GM03348 (cell line): ENCODE measurements at regions not wholly inside any gene's neighbourhood (a gene's known extent, or its start where the extent isn't known, plus 50 kb on each side); places are given as distances from the start of the nearest gene placed in this dataset.

Source experiments
- DNase-seq: peaks from one replicate; pipeline ENCODE4 v3.0.0; 2012; ENCODE audit warnings: low spot score

DNA sequence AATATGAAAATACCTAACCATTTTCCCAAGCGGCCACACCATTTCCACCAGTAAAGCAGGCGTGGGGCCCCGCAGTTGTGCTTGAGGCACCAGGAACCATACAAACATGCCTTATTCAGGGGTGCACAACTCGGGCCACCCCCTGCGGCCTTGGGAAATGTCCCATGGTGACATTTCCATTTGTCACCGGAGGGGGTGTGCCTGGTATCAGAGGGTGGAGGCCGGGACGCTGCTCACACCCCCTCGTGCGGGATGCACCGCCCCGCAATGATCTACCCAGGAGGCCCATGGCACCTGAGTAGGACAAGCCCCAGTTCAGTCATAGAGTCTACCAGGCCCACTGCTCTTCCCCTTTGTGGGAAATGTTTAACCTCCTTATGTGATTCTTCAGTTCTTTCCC is 218.8 kb downstream of the TEX29 start:
- DNase-seq, result no peak

- DNase-seq, result no peak
Measured at GRCh38 chr13:111539791-111540446, 219.5 kb downstream of the TEX29 start.

GRCh38 chr13:111540486-111540885 is 220.0 kb downstream of the TEX29 start:
- DNase-seq, result no peak

DNA sequence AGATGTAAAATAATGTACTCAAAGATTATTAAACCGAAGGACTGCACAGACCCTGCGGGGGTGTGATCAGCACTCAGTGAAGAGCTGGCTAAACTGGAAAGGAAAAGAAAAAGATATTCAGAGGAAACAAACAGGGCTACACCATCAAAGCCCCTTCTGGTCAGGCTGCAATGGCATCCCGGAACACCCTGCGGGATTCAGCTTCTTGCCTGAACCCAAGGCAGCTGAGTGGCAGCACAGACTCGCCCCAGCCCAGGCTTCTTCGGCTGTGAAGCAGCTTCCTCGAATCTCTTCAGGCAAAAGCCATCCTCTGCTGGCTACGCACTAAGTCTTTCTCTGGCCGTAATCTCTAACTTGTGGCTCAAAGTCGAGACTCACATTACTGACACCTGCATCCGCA is 220.9 kb downstream of the TEX29 start:
- DNase-seq, result no peak

DNA sequence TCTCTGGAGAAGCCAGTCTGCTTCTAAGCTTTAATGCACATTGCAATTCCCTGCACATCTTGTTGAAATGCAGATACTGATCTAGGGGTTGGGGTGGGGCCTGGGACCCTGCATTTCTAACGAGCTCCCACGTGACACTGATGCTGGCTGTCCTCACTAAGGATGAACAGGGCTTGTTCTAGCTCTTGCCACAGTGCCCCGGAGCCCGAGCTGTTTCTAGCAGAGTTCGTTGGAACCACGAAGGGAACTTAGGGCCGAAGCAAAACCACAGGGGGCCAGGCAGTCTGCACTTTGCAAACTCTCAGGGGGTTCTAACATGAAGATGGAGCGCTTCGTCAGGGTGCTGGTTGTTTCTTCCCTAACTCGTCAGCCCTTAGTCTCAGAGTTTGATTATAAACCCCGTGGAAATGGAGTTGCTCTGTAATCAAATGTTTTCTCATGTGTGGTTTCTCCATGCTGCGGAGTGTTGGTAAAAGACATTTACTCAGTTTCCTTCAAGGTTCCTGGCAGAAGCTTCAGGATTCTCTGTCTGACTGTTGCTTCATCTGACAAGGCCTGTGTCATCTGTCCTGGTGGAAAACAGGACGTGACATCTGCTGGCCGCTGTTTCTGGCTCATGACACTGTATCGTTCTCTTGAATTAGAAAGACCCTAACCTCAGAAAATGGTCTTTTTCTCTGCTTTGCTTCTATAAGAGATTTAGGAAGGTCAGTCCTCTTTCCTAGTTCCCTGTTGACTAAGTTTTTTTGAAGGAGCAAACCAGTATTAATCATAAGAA is 221.5 kb downstream of the TEX29 start:
- no peak for DNase-seq

DNA sequence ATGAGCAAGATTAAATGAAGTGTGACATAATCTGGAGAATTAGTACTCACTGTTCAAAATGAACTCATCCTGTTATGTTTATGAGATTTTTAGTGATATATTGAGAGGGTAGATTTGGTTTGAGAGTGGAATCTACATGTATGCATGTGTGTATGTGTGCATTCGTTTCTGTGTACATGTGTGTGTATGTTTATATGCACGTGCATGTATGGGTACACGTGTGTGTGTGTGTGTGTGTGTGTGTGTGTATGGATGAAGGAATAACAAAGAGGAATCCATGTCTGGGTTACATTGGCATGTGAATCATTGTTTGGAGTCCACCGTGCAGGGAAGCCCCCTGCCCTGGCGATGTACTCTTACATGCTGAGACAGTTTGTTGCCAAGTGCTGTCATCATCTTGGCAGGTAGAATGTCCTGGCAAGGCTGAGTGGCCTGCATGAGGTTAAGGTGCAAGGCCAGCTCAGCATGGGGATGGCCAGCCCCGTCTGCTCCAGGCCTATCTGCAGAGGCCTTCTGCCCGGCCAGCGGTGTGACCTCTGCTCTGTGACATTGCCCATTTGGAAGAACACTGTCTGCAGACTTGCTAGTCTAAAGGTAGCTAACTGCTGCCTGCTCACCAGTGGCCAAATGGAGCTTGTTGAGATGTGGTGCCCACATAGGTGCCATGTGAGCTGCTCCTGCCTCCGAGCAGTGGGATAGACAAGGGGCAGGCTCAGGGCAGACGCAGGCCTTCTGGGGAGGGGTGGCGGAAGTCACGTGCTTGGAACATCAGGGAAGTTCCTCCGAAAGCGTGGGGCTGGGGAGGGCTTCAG is 222.3 kb downstream of the TEX29 start:
- no peak for DNase-seq

DNA sequence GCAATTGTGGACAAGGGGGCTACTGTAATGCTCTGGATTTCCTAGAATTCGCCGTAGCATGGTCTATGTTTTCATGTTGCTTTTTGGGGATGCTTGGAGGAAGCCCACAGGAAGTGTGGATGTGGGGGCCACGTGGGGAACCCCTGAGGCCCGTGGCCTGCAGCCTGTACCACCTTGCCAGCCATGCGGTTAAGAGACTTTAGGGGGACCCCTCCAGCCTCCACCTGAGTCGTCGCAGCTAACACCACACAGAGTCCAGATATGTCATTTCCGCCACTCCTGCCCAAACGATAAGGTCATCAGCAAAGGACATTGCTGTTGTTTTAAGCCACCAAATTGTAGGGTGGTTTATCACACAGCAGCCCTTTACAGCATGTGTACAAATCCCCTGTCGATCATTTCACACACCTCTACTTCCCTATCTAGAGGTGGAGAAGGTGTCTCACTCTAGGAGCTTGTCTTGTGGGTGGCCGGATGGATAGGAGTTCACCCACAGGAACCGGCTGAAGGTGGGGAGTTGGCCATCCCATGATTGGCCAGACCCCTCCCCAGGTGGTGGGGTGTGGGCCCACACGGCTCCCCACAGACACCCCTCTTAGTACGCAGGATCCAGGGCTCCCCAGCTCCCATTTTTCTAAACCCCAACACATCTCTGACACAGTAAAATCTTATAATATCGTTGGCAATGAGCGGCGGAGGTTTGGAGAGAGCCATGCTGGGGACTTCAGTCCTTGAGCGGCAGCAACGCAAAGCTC is 226.7 kb downstream of the TEX29 start:
- DNase-seq, result no peak

DNA sequence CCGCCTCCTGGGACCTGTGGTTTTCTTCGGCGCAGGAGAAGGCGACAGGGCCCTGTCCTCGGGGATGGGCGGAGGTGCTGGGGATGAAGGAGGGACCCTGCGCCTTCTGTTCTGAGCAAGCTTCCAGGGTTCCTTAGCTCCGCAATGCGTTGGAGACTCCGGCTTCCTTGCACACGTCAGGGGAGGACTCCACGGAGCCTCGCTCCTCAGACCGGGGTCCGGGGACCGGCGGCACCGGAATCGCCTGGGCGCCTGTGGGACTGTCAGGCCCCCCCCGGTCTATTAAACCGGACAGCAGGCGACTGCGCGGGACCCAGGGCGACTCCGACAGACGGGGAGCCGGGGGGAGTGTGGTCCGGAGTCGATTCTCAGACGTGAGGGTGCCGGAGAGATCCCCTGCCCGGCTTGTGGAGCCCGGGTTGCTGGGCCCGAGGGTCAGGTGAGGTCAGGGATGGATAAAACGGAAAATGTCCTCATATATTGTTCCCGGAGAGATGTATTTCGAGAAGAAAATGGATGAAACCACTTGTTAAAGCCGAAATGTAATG is 227.4 kb downstream of the TEX29 start:
- DNase-seq, result no peak

DNA sequence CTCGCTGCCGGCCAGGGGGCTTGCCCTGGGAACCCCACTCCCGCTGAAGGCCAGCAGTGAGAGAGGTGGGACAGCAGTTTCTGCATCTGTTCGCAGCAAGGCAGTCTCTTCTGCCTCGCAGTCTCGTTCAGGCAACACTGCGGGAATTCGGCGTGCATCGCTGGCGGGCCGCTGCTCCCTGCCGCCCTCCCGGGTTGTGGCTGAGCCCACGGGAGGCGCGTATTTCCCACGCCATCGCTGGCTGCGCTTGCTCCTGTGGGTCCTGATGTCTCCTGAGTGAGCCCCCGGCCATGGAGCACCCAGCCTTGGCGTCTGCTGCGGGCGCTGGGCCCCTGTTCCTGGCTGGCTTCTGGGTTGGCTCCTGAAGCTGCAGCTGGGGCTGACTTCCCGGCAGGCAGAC is 227.9 kb downstream of the TEX29 start:
- no peak for DNase-seq

- no peak for DNase-seq
Measured at GRCh38 chr13:111548805-111549204, 228.4 kb downstream of the TEX29 start.

DNA sequence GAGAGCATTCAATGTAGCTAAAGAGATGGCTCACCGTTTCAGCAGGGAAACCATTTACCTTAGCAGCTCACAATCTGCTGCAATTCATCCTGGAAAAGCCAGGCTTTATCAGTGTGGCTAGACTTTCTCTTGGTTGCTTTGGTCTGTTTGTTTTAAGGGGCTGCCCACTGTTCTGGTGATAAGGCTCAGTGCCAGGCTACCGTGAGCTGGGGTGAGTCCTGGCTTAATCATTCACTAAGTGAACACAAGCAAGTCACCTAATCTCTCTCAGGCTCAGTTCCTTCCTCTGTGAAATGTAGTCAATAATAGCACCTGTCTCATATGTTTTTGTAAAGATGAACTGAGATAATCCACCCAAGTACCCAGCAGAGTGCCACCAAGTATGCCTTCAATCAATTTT is 229.0 kb downstream of the TEX29 start:
- DNase-seq, result no peak

GRCh38 chr13:111550062-111550461 is 229.6 kb downstream of the TEX29 start:
- DNase-seq, result no peak

GRCh38 chr13:111551204-111551820 is 230.9 kb downstream of the TEX29 start:
- no peak for DNase-seq

GRCh38 chr13:111552891-111553655 is 232.6 kb downstream of the TEX29 start:
- DNase-seq, result no peak

- no peak for DNase-seq
Measured at GRCh38 chr13:111554539-111555267, 234.3 kb downstream of the TEX29 start.

DNA sequence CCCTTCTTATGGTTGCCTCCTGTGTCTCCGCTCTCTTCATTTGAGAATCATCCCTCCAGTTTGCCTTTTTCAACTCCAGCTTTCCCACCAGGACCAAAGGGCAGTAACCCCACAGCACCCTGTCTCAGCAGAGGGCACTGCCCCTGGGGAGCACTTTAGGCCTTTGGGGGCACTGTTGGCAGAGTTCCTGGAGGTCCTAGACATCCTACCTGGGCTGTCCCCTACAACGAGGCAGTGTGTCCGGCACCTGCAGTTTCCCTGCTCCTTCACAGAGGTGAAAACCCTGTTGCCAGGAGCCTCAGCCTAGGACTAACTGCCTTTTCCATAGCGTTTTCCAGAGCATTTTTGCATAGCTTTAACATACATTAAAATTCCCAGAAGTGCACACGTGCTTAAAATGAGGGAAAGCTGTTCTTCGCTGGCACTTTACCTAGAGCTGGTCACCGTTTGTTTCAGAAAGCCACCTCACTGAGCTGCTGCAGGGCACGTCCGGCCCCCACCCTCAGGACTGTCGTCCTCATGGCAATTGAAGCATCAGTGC is 234.9 kb downstream of the TEX29 start:
- no peak for DNase-seq

GRCh38 chr13:111555903-111556302 is 235.5 kb downstream of the TEX29 start:
- no peak for DNase-seq

DNA sequence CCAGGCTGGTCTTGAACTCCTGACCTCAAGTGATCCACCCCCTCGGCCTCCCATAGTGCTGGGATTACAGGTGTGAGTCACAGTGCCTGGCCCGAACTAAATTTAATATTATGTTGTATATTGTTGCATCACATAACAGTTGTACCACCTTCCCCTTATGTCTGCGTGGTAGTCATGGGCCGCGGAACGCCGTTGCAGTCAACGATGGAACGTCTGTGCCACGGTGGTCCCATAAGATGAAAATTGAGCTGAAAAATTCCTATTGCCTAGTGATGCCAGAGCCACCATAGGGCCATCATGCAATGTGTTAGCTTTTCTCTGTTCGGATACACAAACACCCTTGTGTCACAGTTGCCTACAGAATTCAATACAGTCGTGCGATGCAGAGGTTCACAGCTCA is 236.1 kb downstream of the TEX29 start:
- no peak for DNase-seq

- DNase-seq, result no peak
Measured at GRCh38 chr13:111557921-111558699, 237.7 kb downstream of the TEX29 start.
